ENCODE measurements at regions not wholly inside any gene's neighbourhood (a gene's known extent, or its start where the extent isn't known, plus 50 kb on each side); places are given as distances from the start of the nearest gene placed in this dataset.

GRCh38 chr5:125222597-125223240, 476.3 kb upstream of the ZNF608 start:
- 74 to 92% methylated on average over 7 of the region's 7 CpGs for WGBS, 2 donors

DNA sequence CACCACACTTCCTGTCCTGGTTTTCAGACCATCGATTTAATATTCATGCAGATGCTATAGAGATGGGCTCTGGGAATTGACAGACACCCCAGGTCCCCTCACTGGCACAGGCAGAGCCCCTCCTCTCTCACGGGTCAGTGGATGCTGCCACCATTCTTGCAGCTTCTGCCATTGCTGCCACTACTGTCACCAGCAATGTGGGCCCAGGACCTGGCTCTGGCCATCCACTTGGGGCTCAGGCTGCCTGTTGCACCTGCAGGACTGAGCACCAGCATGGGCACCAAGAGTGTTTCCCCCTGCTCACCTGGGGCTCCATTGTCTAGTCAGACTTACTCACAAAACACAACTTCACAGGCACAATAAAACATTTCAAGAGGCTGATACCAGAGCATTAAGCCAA, 479.0 kb upstream of the ZNF608 start:
- TF ChIP-seq, protein P1, sequence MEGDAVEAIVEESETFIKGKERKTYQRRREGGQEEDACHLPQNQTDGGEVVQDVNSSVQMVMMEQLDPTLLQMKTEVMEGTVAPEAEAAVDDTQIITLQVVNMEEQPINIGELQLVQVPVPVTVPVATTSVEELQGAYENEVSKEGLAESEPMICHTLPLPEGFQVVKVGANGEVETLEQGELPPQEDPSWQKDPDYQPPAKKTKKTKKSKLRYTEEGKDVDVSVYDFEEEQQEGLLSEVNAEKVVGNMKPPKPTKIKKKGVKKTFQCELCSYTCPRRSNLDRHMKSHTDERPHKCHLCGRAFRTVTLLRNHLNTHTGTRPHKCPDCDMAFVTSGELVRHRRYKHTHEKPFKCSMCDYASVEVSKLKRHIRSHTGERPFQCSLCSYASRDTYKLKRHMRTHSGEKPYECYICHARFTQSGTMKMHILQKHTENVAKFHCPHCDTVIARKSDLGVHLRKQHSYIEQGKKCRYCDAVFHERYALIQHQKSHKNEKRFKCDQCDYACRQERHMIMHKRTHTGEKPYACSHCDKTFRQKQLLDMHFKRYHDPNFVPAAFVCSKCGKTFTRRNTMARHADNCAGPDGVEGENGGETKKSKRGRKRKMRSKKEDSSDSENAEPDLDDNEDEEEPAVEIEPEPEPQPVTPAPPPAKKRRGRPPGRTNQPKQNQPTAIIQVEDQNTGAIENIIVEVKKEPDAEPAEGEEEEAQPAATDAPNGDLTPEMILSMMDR (IDR thresholded peaks at IDR 0.05) = no peak
- TF ChIP-seq POLR2A (IDR thresholded peaks at IDR 0.05) = no peak
- 30 to 71% methylated on average over 2 of the region's 2 CpGs for WGBS, 2 donors
- DNase-seq (ENCODE audit: low spot score in 2 of 2) = no peak

More at GRCh38 chr5:125222597-125223240, 476.3 kb upstream of the ZNF608 start:
- TF ChIP-seq, protein P1 (IDR thresholded peaks at IDR 0.05) = no peak
- no peak for TF ChIP-seq POLR2A (IDR thresholded peaks at IDR 0.05)
- no peak for DNase-seq (ENCODE audit: low spot score in 2 of 2)
- intact Hi-C loops (cut with DNase I; ENCODE audit: low total_unique reads) = no loop called here
- H3K4me3 ChIP-seq (ENCODE audit: low read depth, poor library complexity, severe bottlenecking) = no peak overlapping the region

GRCh38 chr5:125226825-125227224, 480.4 kb upstream of the ZNF608 start:
- no peak for TF ChIP-seq POLR2A (IDR thresholded peaks at IDR 0.05)
- TF ChIP-seq, protein P1 (IDR thresholded peaks at IDR 0.05) = no peak
- WGBS, 2 donors = 93 to 98% methylated on average over 4 of the region's 4 CpGs

More for the DNA sequence above, 479.0 kb upstream of the ZNF608 start:
- H3K4me3 ChIP-seq (ENCODE audit: low read depth, poor library complexity, severe bottlenecking) = no peak overlapping the region
- intact Hi-C loops (cut with DNase I; ENCODE audit: low total_unique reads) = no loop called here

GRCh38 chr5:125227333-125228095, 481.1 kb upstream of the ZNF608 start:
- no peak overlapping the region for H3K4me3 ChIP-seq (ENCODE audit: low read depth, poor library complexity, severe bottlenecking)
- intact Hi-C loops (cut with DNase I; ENCODE audit: low total_unique reads) = no loop called here
- DNase-seq (ENCODE audit: low spot score in 2 of 2) = no peak
- TF ChIP-seq, protein P1 (IDR thresholded peaks at IDR 0.05) = no peak
- no peak for TF ChIP-seq POLR2A (IDR thresholded peaks at IDR 0.05)
- WGBS, 2 donors = 89 to 93% methylated on average over 7 of the region's 7 CpGs

More at GRCh38 chr5:125226825-125227224, 480.4 kb upstream of the ZNF608 start:
- DNase-seq (ENCODE audit: low spot score in 2 of 2) = no peak
- intact Hi-C loops (cut with DNase I; ENCODE audit: low total_unique reads) = no loop called here
- no peak overlapping the region for H3K4me3 ChIP-seq (ENCODE audit: low read depth, poor library complexity, severe bottlenecking)

DNA sequence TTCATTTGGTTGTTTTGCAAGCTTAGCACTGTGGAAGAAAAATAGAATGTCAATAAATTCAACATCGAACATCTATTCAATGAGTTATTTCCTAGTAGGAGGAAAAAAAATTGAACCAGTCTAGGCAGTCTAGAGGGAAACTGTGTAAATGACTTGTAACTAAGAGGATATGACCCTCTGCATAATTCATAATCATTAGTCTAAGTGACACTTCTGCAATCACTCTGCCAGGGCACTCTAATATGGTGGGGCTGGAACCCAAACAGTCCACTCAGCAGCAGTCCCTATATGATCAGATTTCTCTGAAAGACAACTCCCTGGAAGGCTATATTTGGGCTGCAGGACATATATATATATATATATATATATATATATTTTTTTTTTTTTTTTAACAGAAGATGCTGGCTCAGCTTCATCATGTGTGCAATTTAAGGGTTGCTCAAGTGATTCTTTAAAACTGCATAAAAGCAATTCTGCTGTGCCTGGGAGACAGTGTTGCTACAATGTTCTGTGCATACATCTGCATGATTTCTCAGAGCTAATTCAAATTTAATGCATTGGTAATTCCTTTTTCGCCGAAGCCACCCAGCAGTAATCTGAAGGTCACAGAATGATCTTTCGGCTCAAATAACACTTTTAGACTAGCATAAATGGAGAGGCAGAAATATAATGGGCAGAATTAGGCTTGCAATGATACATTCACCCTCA, 482.1 kb upstream of the ZNF608 start:
- H3K4me3 ChIP-seq (ENCODE audit: low read depth, poor library complexity, severe bottlenecking) = no peak overlapping the region
- intact Hi-C loops (cut with DNase I; ENCODE audit: low total_unique reads) = no loop called here
- TF ChIP-seq POLR2A (IDR thresholded peaks at IDR 0.05) = no peak
- no peak for DNase-seq (ENCODE audit: low spot score in 2 of 2)
- WGBS, 2 donors = 63 to 67% methylated on average over 4 of the region's 4 CpGs

DNA sequence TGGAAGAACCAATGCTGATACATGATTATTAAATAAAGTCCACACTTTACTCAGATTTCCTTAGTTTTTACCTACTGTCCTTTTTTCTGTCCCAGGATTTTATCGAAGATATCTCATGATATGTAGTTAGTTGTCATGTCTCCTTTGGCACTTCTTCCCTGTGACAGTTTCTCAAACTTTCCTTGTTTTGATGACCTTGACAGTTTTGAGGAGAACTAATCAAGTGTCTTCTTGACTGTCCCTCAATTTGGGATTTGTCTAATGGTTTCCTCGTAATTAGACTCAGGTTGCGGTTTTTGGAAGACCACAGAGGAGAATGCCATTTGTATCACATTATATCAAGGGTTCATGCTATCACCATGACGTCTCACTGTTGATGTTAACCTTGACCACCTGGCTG, 483.1 kb upstream of the ZNF608 start:
- intact Hi-C loops (cut with DNase I; ENCODE audit: low total_unique reads) = no loop called here

More for the DNA sequence above, 483.1 kb upstream of the ZNF608 start:
- H3K4me3 ChIP-seq (ENCODE audit: low read depth, poor library complexity, severe bottlenecking) = no peak overlapping the region
- DNase-seq (ENCODE audit: low spot score in 2 of 2) = no peak
- WGBS, 2 donors = 91 to 96% methylated on average over 4 of the region's 4 CpGs
- no peak for TF ChIP-seq POLR2A (IDR thresholded peaks at IDR 0.05)
- TF ChIP-seq, protein P1 (IDR thresholded peaks at IDR 0.05) = no peak

All from lower leg skin (tissue), 4 donors.